Body of pancreas (tissue), 4 donors: ENCODE measurements at regions not wholly inside any gene's neighbourhood (a gene's known extent, or its start where the extent isn't known, plus 50 kb on each side); places are given as distances from the start of the nearest gene placed in this dataset.

ENCODE experiments used
- POLR2A ChIP-seq, 3 donors: fragments of 450-650 bp; IDR thresholded peaks; one replicate each; pipeline ENCODE4 v1.6.1; 2016; ENCODE audit warnings: antibody characterized with exemption in 3 of 3, mild to moderate bottlenecking in 2 of 3
- TF ChIP-seq, protein P1 (sequence below), 7 experiments: fragments of 450-650 bp in 4 of 7; fragments of 200-600 bp in 3 of 7; sonication (generic) in 3 of 7; IDR thresholded peaks; one replicate each; pipeline ENCODE4 v1.5.1; 2016 to 2019; ENCODE audit warnings: antibody characterized with exemption in 7 of 7

DNA sequence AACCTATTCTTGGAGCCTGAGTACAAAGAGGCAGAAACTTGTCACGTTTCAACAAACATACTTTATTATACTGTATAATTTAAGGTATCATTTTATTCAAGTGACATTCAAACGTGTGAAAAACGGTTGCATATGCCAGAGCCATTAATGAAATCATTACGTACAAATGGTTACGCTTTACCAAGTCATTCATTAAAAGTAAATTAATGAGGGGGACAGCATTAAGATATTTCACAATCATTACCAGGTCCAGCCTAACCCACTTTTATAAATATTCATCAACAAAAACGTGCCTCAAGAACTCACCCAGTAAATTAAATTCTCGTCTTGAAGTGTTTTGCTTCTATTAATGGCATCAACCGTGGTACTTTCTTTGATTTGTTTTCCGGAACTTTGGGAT is 253.0 kb downstream of the RPS24 start:
- TF ChIP-seq, protein P1, sequence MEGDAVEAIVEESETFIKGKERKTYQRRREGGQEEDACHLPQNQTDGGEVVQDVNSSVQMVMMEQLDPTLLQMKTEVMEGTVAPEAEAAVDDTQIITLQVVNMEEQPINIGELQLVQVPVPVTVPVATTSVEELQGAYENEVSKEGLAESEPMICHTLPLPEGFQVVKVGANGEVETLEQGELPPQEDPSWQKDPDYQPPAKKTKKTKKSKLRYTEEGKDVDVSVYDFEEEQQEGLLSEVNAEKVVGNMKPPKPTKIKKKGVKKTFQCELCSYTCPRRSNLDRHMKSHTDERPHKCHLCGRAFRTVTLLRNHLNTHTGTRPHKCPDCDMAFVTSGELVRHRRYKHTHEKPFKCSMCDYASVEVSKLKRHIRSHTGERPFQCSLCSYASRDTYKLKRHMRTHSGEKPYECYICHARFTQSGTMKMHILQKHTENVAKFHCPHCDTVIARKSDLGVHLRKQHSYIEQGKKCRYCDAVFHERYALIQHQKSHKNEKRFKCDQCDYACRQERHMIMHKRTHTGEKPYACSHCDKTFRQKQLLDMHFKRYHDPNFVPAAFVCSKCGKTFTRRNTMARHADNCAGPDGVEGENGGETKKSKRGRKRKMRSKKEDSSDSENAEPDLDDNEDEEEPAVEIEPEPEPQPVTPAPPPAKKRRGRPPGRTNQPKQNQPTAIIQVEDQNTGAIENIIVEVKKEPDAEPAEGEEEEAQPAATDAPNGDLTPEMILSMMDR (IDR thresholded peaks at IDR 0.05), result no peak
- TF ChIP-seq POLR2A (IDR thresholded peaks at IDR 0.05), result no peak
